ENCODE measurements at regions not wholly inside any gene's neighbourhood (a gene's known extent, or its start where the extent isn't known, plus 50 kb on each side); places are given as distances from the start of the nearest gene placed in this dataset.

DNA sequence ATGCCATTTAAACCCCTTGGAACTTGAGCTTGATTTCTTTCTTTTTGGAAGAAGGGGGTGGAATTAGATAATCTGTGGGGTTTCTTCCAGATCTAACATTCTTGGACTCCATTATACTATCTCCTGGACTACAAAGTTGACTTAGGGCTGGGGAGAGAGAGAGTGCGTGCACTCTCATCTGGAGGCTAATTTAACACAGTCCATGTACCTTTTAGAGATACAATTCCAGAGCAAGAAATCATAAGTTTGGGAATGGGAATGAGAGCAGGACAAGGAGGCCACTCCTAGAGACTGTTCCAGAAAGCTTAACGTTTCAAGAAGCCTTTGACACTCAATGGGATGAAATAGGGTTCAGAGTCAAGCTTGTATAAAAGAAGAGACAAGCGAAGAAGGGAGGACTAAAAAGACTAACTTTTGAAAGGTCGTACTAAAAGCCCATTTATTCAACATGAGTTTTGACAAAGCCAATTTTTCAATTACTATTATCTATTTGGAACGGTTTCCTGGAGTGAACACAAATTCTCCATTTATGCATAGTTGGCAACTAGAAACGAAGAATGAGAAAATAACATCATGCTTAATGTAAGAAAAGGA, 83.4 kb downstream of the ACTL7B start:
- TF ChIP-seq EZH2 (IDR thresholded peaks at IDR 0.05; ENCODE audit: borderline replicate concordance, low read length): no peak
- TF ChIP-seq, protein P1, sequence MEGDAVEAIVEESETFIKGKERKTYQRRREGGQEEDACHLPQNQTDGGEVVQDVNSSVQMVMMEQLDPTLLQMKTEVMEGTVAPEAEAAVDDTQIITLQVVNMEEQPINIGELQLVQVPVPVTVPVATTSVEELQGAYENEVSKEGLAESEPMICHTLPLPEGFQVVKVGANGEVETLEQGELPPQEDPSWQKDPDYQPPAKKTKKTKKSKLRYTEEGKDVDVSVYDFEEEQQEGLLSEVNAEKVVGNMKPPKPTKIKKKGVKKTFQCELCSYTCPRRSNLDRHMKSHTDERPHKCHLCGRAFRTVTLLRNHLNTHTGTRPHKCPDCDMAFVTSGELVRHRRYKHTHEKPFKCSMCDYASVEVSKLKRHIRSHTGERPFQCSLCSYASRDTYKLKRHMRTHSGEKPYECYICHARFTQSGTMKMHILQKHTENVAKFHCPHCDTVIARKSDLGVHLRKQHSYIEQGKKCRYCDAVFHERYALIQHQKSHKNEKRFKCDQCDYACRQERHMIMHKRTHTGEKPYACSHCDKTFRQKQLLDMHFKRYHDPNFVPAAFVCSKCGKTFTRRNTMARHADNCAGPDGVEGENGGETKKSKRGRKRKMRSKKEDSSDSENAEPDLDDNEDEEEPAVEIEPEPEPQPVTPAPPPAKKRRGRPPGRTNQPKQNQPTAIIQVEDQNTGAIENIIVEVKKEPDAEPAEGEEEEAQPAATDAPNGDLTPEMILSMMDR (IDR thresholded peaks at IDR 0.05; ENCODE audit: low read length): no peak
- H3K27me3 ChIP-seq (ENCODE audit: insufficient read depth, low read length): 0 out of 2 replicates have a peak, but pooled peaks cover 5% of the 10 kb centered on the region
- H3K4me1 ChIP-seq (ENCODE audit: insufficient read depth, low read length, severe bottlenecking): no peaks in the 10 kb centered on the region
- no peaks in the 10 kb centered on the region for H3F3A ChIP-seq (ENCODE audit: insufficient read depth, low read length)
- H3K4me2 ChIP-seq (ENCODE audit: low read length): no peak overlapping the region
- no peak overlapping the region for H3K4me3 ChIP-seq (ENCODE audit: low read depth, low read length, poor library complexity, severe bottlenecking)
- H3K9me2 ChIP-seq (ENCODE audit: low read depth, low read length): no peaks in the 10 kb centered on the region
- no peaks in the 10 kb centered on the region for H3K9me3 ChIP-seq (ENCODE audit: low read length)
- H3K9ac ChIP-seq (ENCODE audit: low read length): no peak overlapping the region
- no peak overlapping the region for H3K27ac ChIP-seq (ENCODE audit: low read depth, low read length, poor library complexity, severe bottlenecking)
- no peak overlapping the region for H2AFZ ChIP-seq (ENCODE audit: low read length)
- no peaks in the 10 kb centered on the region for H3K79me2 ChIP-seq (ENCODE audit: insufficient read depth, low read length)
- H4K20me1 ChIP-seq (ENCODE audit: insufficient read depth, low read length): no peaks in the 10 kb centered on the region
- no peaks in the 10 kb centered on the region for H3K36me3 ChIP-seq (ENCODE audit: insufficient read depth, low read length)

DNA sequence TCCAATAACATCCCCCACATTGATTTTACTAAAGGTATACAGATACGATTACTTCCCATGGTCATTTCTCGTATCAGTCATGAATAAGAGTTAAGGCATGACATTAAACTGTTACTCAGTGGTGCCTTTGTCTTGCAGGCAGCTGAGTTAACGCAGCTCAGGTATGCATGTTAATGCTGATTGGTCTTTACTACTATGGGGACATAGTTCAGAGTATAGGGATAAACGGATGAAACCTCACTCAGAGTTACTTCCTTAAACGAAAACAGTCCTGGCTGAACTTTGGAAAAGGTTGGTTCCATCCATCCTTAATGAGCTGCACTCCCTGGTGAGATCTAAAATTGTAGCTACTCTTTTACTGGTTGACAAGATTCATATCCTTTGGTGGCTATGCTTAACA, 87.0 kb downstream of the ACTL7B start:
- Histone ChIP-seq H3K9ac (ENCODE audit: low read length) (no peak overlapping the region), H3K9me2 (ENCODE audit: low read depth, low read length) (no peaks in the 10 kb centered on the region), H3K27me3 (ENCODE audit: insufficient read depth, low read length) (no peaks in the 10 kb centered on the region), H4K20me1 (ENCODE audit: insufficient read depth, low read length) (no peaks in the 10 kb centered on the region), H3K36me3 (ENCODE audit: insufficient read depth, low read length) (no peaks in the 10 kb centered on the region), H3F3A (ENCODE audit: insufficient read depth, low read length) (no peaks in the 10 kb centered on the region), H2AFZ (ENCODE audit: low read length) (no peak overlapping the region), H3K9me3 (ENCODE audit: low read length) (no peaks in the 10 kb centered on the region), H3K4me3 (ENCODE audit: low read depth, low read length, poor library complexity, severe bottlenecking) (no peak overlapping the region), H3K4me2 (ENCODE audit: low read length) (no peak overlapping the region), H3K79me2 (ENCODE audit: insufficient read depth, low read length) (no peaks in the 10 kb centered on the region), H3K27ac (ENCODE audit: low read depth, low read length, poor library complexity, severe bottlenecking) (no peak overlapping the region), H3K4me1 (ENCODE audit: insufficient read depth, low read length, severe bottlenecking) (no peaks in the 10 kb centered on the region)
- TF ChIP-seq, protein P1 (IDR thresholded peaks at IDR 0.05; ENCODE audit: low read length): no peak
- no peak for TF ChIP-seq EZH2 (IDR thresholded peaks at IDR 0.05; ENCODE audit: borderline replicate concordance, low read length)

DNA sequence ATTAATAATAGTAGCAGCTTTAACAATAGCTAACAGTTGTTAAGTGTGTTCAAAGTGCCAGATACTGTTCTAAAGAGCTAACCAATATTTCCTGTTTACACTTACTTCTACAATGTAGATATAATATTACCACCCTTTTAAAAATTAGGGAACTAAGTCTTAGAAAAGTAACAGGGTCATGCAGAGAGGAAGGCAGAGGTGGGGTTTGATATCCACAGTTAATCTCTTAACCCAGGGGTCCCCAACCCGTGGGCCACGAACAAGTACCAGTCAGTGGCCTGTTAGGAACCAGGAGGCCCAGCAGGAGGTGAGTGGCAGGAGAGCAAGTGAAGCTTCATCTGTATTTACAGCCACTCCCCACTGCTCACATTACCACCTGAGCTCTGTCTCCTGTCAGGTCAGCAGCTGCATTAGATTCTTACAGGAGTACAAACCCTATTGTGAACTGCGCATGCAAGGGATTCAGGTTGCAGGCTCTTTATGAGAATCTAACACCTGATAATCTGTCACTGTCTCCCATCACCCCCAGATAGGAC, 89.1 kb downstream of the ACTL7B start:
- H3K36me3 ChIP-seq (ENCODE audit: insufficient read depth, low read length): no peaks in the 10 kb centered on the region
- no peaks in the 10 kb centered on the region for H4K20me1 ChIP-seq (ENCODE audit: insufficient read depth, low read length)
- H3K4me2 ChIP-seq (ENCODE audit: low read length): no peak overlapping the region
- no peak overlapping the region for H3K27ac ChIP-seq (ENCODE audit: low read depth, low read length, poor library complexity, severe bottlenecking)
- H3K79me2 ChIP-seq (ENCODE audit: insufficient read depth, low read length): no peaks in the 10 kb centered on the region
- H3K9me3 ChIP-seq (ENCODE audit: low read length): no peaks in the 10 kb centered on the region
- H2AFZ ChIP-seq (ENCODE audit: low read length): no peak overlapping the region
- no peak overlapping the region for H3K4me3 ChIP-seq (ENCODE audit: low read depth, low read length, poor library complexity, severe bottlenecking)
- TF ChIP-seq EZH2 (IDR thresholded peaks at IDR 0.05; ENCODE audit: borderline replicate concordance, low read length): no peak
- TF ChIP-seq, protein P1 (IDR thresholded peaks at IDR 0.05; ENCODE audit: low read length): no peak
- H3K9ac ChIP-seq (ENCODE audit: low read length): no peak overlapping the region
- no peaks in the 10 kb centered on the region for H3K9me2 ChIP-seq (ENCODE audit: low read depth, low read length)
- H3K27me3 ChIP-seq (ENCODE audit: insufficient read depth, low read length): no peaks in the 10 kb centered on the region
- H3F3A ChIP-seq (ENCODE audit: insufficient read depth, low read length): no peaks in the 10 kb centered on the region
- no peaks in the 10 kb centered on the region for H3K4me1 ChIP-seq (ENCODE audit: insufficient read depth, low read length, severe bottlenecking)

Data from OCI-LY1 (cell line).